Adrenal gland (tissue), 5 donors: ENCODE measurements at regions not wholly inside any gene's neighbourhood (a gene's known extent, or its start where the extent isn't known, plus 50 kb on each side); places are given as distances from the start of the nearest gene placed in this dataset.

Source experiments
- CTCF ChIP-seq, 6 experiments: fragments of 450-650 bp in 4 of 6; fragments of 200-600 bp in 2 of 6; sonication (generic) in 1 of 6; IDR thresholded peaks; 1 replicate in 5 of 6; 2 replicates in 1 of 6; pipeline versions ENCODE4 v1.5.1 to v1.8.0; 2016 to 2021; ENCODE audit warnings: antibody characterized with exemption in 6 of 6, mild to moderate bottlenecking in 2 of 6, moderate library complexity in 1 of 6
- POLR2A ChIP-seq, 2 donors: fragments of 450-650 bp; IDR thresholded peaks; one replicate each; pipeline ENCODE4 v1.6.1; 2017; ENCODE audit warnings: antibody characterized with exemption in 2 of 2, mild to moderate bottlenecking in 2 of 2, moderate library complexity in 1 of 2
- donor health status: DM: no; HTN: no; CAD: no.

GRCh38 chr3:11705049-11705448 is 61.3 kb upstream of the VGLL4 start:
- TF ChIP-seq CTCF (IDR thresholded peaks at IDR 0.05): no peak
- no peak for TF ChIP-seq POLR2A (IDR thresholded peaks at IDR 0.05)
